HEK293 (cell line): ENCODE measurements at regions not wholly inside any gene's neighbourhood (a gene's known extent, or its start where the extent isn't known, plus 50 kb on each side); places are given as distances from the start of the nearest gene placed in this dataset.

ENCODE experiments used
- CTCF ChIA-PET: fragments of 350-600 bp; formaldehyde crosslinking; extraction: SDS; loops from one replicate; lab custom pipeline; 2021; ENCODE audit warnings: antibody characterized with exemption; lab: Yijun Ruan, JAX
- POLR2A ChIA-PET: fragments of 300-600 bp; formaldehyde crosslinking; extraction: SDS; loops from one replicate; lab custom pipeline; 2020; ENCODE audit warnings: antibody characterized with exemption, inconsistent platforms; lab: Yijun Ruan, JAX
- H3K27ac ChIP-seq: fragments of 200-500 bp; sonication (Bioruptor generic); 2 replicates; pipeline ENCODE4 v1.5.1; 2014; ENCODE audit warnings: low read depth, low read length, control low read depth, inconsistent platforms; ENCODE audit errors: extremely low read depth
- H3K36me3 ChIP-seq, 2 experiments: fragments of 200-500 bp in 1 of 2; sonication (Bioruptor generic) in 1 of 2; 1 replicate in 1 of 2; 2 replicates in 1 of 2; pipeline ENCODE4 v1.5.1; 2014 to 2017; ENCODE audit warnings: inconsistent platforms in 2 of 2, low read length in 2 of 2; ENCODE audit not compliant: control insufficient read depth in 2 of 2, insufficient read depth in 1 of 2
- H3K4me1 ChIP-seq: fragments of 200-500 bp; sonication (Bioruptor generic); 2 replicates; pipeline ENCODE4 v1.5.1; 2014; ENCODE audit warnings: mild to moderate bottlenecking, low read length, inconsistent platforms; ENCODE audit not compliant: control insufficient read depth, insufficient read depth
- H3K4me3 ChIP-seq: 2 replicates; pipeline ENCODE4 v1.5.1; 2011; ENCODE audit warnings: low read depth, mild to moderate bottlenecking, control low read depth, low read length, moderate library complexity
- H3K9me3 ChIP-seq: fragments of 200-500 bp; sonication (Bioruptor generic); 2 replicates; pipeline ENCODE4 v1.5.1; 2014; ENCODE audit warnings: low read depth, low read length, inconsistent platforms; ENCODE audit not compliant: control insufficient read depth, insufficient read depth
- BCL11B ChIP-seq: fragments of 450-650 bp; formaldehyde crosslinking; IDR thresholded peaks from 2 replicates; pipeline ENCODE4 v1.5.1; 2016; ENCODE audit warnings: low read depth, missing biosample characterization, missing genetic modification characterization
- GLIS2 ChIP-seq: fragments of 450-650 bp; formaldehyde crosslinking; IDR thresholded peaks from 2 replicates; pipeline ENCODE4 v1.5.1; 2016; ENCODE audit warnings: missing biosample characterization, missing genetic modification characterization
- KLF9 ChIP-seq: fragments of 450-650 bp; formaldehyde crosslinking; IDR thresholded peaks from 2 replicates; pipeline ENCODE4 v1.5.1; 2016; ENCODE audit warnings: missing biosample characterization, missing genetic modification characterization, low read depth
- PATZ1 ChIP-seq: fragments of 450-650 bp; formaldehyde crosslinking; IDR thresholded peaks from 2 replicates; pipeline ENCODE4 v1.5.1; 2016; ENCODE audit warnings: missing biosample characterization, missing genetic modification characterization
- SCRT1 ChIP-seq: fragments of 450-650 bp; formaldehyde crosslinking; IDR thresholded peaks from 2 replicates; pipeline ENCODE4 v1.5.1; 2016; ENCODE audit warnings: missing biosample characterization, missing genetic modification characterization, borderline replicate concordance
- SP3 ChIP-seq: fragments of 450-650 bp; formaldehyde crosslinking; IDR thresholded peaks from 2 replicates; pipeline ENCODE4 v1.5.1; 2016; ENCODE audit warnings: missing biosample characterization, missing genetic modification characterization
- ZEB2 ChIP-seq: fragments of 450-650 bp; formaldehyde crosslinking; IDR thresholded peaks from 2 replicates; pipeline ENCODE4 v1.5.1; 2016; ENCODE audit warnings: missing biosample characterization, missing genetic modification characterization
- ZFP69B ChIP-seq: fragments of 450-650 bp; formaldehyde crosslinking; IDR thresholded peaks from 2 replicates; pipeline ENCODE4 v1.5.1; 2016; ENCODE audit warnings: missing biosample characterization, missing genetic modification characterization
- ZIC2 ChIP-seq: fragments of 450-650 bp; formaldehyde crosslinking; IDR thresholded peaks from 2 replicates; pipeline ENCODE4 v1.5.1; 2016; ENCODE audit warnings: missing biosample characterization, missing genetic modification characterization
- ZNF157 ChIP-seq: fragments of 450-650 bp; formaldehyde crosslinking; IDR thresholded peaks from 2 replicates; pipeline ENCODE4 v1.5.1; 2016; ENCODE audit warnings: missing biosample characterization, missing genetic modification characterization
- ZNF184 ChIP-seq: fragments of 450-650 bp; IDR thresholded peaks from 2 replicates; pipeline ENCODE4 v1.5.1; 2018; ENCODE audit warnings: missing biosample characterization, mild to moderate bottlenecking, missing genetic modification characterization
- ZNF202 ChIP-seq: fragments of 450-650 bp; formaldehyde crosslinking; IDR thresholded peaks from 2 replicates; pipeline ENCODE4 v1.5.1; 2016; ENCODE audit warnings: missing biosample characterization, missing genetic modification characterization, borderline replicate concordance
- ZNF23 ChIP-seq: fragments of 450-650 bp; formaldehyde crosslinking; IDR thresholded peaks from 2 replicates; pipeline ENCODE4 v1.5.1; 2016; ENCODE audit warnings: missing biosample characterization, missing genetic modification characterization, borderline replicate concordance
- ZNF266 ChIP-seq: fragments of 450-650 bp; formaldehyde crosslinking; IDR thresholded peaks from 2 replicates; pipeline ENCODE4 v1.5.1; 2016; ENCODE audit warnings: missing biosample characterization, missing genetic modification characterization, low read depth
- ZNF292 ChIP-seq: fragments of 450-650 bp; formaldehyde crosslinking; IDR thresholded peaks from 2 replicates; pipeline ENCODE4 v1.5.1; 2016; ENCODE audit warnings: low read depth, missing biosample characterization, missing genetic modification characterization, borderline replicate concordance
- ZNF37A ChIP-seq: fragments of 450-650 bp; IDR thresholded peaks from 2 replicates; pipeline ENCODE4 v1.5.1; 2018; ENCODE audit warnings: missing biosample characterization, missing genetic modification characterization
- ZNF391 ChIP-seq: fragments of 450-650 bp; formaldehyde crosslinking; IDR thresholded peaks from 2 replicates; pipeline ENCODE4 v1.5.1; 2016; ENCODE audit warnings: low read depth, missing biosample characterization, missing genetic modification characterization, borderline replicate concordance
- ZNF423 ChIP-seq: fragments of 450-650 bp; formaldehyde crosslinking; IDR thresholded peaks from 2 replicates; pipeline ENCODE4 v1.5.1; 2016; ENCODE audit warnings: missing biosample characterization, missing genetic modification characterization
- ZNF433 ChIP-seq: fragments of 450-650 bp; formaldehyde crosslinking; IDR thresholded peaks from 2 replicates; pipeline ENCODE4 v1.5.1; 2016; ENCODE audit warnings: missing biosample characterization, missing genetic modification characterization, low read depth
- ZNF501 ChIP-seq: fragments of 450-650 bp; formaldehyde crosslinking; IDR thresholded peaks from 2 replicates; pipeline ENCODE4 v1.5.1; 2016; ENCODE audit warnings: missing biosample characterization, missing genetic modification characterization
- ZNF510 ChIP-seq: fragments of 450-650 bp; formaldehyde crosslinking; IDR thresholded peaks from 2 replicates; pipeline ENCODE4 v1.5.1; 2018; ENCODE audit warnings: mild to moderate bottlenecking, missing genetic modification characterization, missing biosample characterization; ENCODE audit not compliant: insufficient replicate concordance
- ZNF514 ChIP-seq: fragments of 450-650 bp; formaldehyde crosslinking; IDR thresholded peaks from 2 replicates; pipeline ENCODE4 v1.5.1; 2016; ENCODE audit warnings: missing biosample characterization, missing genetic modification characterization
- ZNF530 ChIP-seq: fragments of 450-650 bp; formaldehyde crosslinking; IDR thresholded peaks from 2 replicates; pipeline ENCODE4 v1.5.1; 2016; ENCODE audit warnings: low read depth, missing biosample characterization, missing genetic modification characterization
- ZNF600 ChIP-seq: fragments of 450-650 bp; formaldehyde crosslinking; IDR thresholded peaks from 2 replicates; pipeline ENCODE4 v1.5.1; 2016; ENCODE audit warnings: missing biosample characterization, missing genetic modification characterization
- ZNF785 ChIP-seq: fragments of 450-650 bp; formaldehyde crosslinking; IDR thresholded peaks from 2 replicates; pipeline ENCODE4 v1.5.1; 2016; ENCODE audit warnings: missing biosample characterization, missing genetic modification characterization
- ZNF843 ChIP-seq: fragments of 450-650 bp; formaldehyde crosslinking; IDR thresholded peaks from 2 replicates; pipeline ENCODE4 v1.5.1; 2016; ENCODE audit warnings: missing biosample characterization, missing genetic modification characterization
- TF ChIP-seq, protein P1 (sequence below): fragments of 450-650 bp; formaldehyde crosslinking; IDR thresholded peaks from 2 replicates; pipeline ENCODE4 v1.5.1; 2017; ENCODE audit warnings: missing biosample characterization, missing genetic modification characterization
- TF ChIP-seq, protein P2 (sequence below): fragments of 450-650 bp; IDR thresholded peaks from 2 replicates; pipeline ENCODE4 v1.5.1; 2018; ENCODE audit warnings: missing biosample characterization, missing genetic modification characterization

DNA sequence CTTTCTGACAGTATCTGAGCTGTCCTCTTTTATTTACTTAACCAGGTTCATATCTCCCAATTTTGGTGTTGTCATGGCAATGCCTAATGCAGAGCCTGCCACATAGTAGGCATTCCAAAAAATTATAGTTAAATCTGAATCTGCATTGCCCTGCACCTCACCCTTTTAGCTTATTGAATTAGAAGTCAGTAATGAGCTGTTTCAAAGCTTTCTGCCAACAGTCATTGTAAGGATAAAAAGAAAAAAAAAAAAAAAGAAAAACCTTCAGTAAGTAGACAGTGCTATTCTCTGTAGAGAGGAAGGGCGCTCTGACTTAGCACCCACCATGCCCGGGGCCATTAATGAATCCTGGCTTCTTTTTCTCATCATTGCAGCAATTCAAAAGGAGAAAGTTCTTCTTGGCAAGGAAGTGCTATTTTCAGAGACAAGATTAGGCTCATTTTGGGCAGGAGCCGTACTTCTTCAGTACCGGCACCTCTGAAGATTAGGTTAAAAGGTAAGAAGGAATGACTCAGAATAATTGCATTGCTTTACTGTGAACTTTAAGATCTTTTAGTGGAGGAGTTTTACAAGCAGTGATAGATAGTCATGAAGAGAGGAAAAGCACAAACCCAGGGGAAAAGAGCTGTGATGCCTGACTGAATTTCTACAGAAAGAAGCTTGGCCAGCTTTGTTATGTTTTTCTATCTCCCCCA is 2041.2 kb upstream of the PIK3C3 start (continued):
- TF ChIP-seq ZEB2 (tag by site-specific recombination) (no peak), SP3 (no peak)
- TF ChIP-seq, protein P1, sequence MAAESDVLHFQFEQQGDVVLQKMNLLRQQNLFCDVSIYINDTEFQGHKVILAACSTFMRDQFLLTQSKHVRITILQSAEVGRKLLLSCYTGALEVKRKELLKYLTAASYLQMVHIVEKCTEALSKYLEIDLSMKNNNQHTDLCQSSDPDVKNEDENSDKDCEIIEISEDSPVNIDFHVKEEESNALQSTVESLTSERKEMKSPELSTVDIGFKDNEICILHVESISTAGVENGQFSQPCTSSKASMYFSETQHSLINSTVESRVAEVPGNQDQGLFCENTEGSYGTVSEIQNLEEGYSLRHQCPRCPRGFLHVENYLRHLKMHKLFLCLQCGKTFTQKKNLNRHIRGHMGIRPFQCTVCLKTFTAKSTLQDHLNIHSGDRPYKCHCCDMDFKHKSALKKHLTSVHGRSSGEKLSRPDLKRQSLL (tag by site-specific recombination), result no peak

GRCh38 chr18:39911716-39912115 is 2043.3 kb upstream of the PIK3C3 start:
- H3K4me3 ChIP-seq, result no peak overlapping the region
- no peaks in the 10 kb centered on the region for H3K36me3 ChIP-seq
- H3K4me1 ChIP-seq, result no peaks in the 10 kb centered on the region
- CTCF ChIA-PET, result no interaction called here
- TF ChIP-seq ZNF510 (no peak), GLIS2 (tag by site-specific recombination) (no peak), ZNF423 (tag by site-specific recombination) (no peak), ZNF785 (tag by site-specific recombination) (no peak), ZNF202 (tag by site-specific recombination) (no peak), KLF9 (tag by site-specific recombination) (no peak), ZNF433 (tag by site-specific recombination) (no peak), ZNF266 (tag by site-specific recombination) (no peak), ZNF184 (tag by site-specific recombination) (no peak), ZNF530 (no peak), SCRT1 (tag by site-specific recombination) (no peak), ZNF292 (no peak), ZNF514 (tag by site-specific recombination) (no peak), ZFP69B (tag by site-specific recombination) (no peak), ZNF23 (tag by site-specific recombination) (no peak), BCL11B (tag by site-specific recombination) (no peak)
- TF ChIP-seq, protein P1 (tag by site-specific recombination), result no peak
- TF ChIP-seq, all 188 proteins: peak for 0
- POLR2A ChIA-PET, result no interaction called here
- no peak overlapping the region for H3K27ac ChIP-seq
- H3K9me3 ChIP-seq, result no peaks in the 10 kb centered on the region

DNA sequence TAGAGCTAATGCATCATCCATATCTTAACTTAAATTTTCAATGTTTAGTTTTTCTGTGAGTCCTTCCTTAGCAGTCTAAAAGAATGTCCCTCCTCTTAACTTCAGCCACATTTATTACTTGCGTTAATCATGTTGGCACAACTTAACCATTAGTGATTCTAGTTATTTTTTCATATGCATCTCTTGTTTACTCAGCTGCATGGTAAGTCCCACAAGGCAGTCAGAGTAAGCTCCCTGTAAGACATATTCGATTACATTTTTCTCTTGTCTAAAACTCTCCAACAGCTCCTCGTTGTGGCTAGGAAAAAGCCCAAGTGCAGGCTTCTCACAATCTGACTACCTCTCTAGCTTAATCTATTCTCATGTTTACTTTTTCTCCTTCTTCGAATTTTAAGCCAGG is 2045.3 kb upstream of the PIK3C3 start:
- CTCF ChIA-PET, result no interaction called here
- Histone ChIP-seq H3K27ac (no peak overlapping the region), H3K4me1 (no peaks in the 10 kb centered on the region), H3K36me3 (no peaks in the 10 kb centered on the region), H3K4me3 (no peak overlapping the region), H3K9me3 (no peaks in the 10 kb centered on the region)
- POLR2A ChIA-PET, result no interaction called here
- no peak for TF ChIP-seq ZNF157 (tag by site-specific recombination)
- no peak for TF ChIP-seq ZNF501 (tag by site-specific recombination)
- TF ChIP-seq ZNF843 (tag by site-specific recombination), result no peak
- no peak for TF ChIP-seq ZNF600 (tag by site-specific recombination)
- TF ChIP-seq, protein P2, sequence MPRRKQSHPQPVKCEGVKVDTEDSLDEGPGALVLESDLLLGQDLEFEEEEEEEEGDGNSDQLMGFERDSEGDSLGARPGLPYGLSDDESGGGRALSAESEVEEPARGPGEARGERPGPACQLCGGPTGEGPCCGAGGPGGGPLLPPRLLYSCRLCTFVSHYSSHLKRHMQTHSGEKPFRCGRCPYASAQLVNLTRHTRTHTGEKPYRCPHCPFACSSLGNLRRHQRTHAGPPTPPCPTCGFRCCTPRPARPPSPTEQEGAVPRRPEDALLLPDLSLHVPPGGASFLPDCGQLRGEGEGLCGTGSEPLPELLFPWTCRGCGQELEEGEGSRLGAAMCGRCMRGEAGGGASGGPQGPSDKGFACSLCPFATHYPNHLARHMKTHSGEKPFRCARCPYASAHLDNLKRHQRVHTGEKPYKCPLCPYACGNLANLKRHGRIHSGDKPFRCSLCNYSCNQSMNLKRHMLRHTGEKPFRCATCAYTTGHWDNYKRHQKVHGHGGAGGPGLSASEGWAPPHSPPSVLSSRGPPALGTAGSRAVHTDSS (tag by site-specific recombination), result no peak
- TF ChIP-seq ZNF37A (tag by site-specific recombination), result no peak
- TF ChIP-seq ZNF391 (tag by site-specific recombination), result no peak
- TF ChIP-seq ZIC2, result no peak
- no peak for TF ChIP-seq PATZ1 (tag by site-specific recombination)
